ENCODE measurements at regions not wholly inside any gene's neighbourhood (a gene's known extent, or its start where the extent isn't known, plus 50 kb on each side); places are given as distances from the start of the nearest gene placed in this dataset.

DNA sequence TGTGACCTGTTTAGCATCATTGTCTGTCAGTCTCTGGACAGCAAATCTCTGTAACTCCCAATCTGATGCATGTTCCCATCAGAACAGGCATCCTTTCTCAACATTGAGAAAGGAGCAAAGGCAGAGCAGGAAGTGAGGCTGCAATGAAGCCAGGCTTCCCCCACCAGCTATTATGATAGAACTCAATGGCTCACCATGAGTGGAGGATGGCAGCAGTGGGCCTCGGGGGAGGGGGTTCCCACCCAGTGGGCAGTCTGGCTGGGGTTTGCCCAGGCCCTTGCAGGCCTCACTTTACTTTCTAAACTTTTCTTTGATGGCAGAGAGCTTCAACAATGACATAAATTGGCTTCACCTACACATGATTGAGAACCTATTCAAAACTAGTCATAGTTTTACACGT is 240.6 kb upstream of the CXCR4 start:
- TF ChIP-seq, protein P1, sequence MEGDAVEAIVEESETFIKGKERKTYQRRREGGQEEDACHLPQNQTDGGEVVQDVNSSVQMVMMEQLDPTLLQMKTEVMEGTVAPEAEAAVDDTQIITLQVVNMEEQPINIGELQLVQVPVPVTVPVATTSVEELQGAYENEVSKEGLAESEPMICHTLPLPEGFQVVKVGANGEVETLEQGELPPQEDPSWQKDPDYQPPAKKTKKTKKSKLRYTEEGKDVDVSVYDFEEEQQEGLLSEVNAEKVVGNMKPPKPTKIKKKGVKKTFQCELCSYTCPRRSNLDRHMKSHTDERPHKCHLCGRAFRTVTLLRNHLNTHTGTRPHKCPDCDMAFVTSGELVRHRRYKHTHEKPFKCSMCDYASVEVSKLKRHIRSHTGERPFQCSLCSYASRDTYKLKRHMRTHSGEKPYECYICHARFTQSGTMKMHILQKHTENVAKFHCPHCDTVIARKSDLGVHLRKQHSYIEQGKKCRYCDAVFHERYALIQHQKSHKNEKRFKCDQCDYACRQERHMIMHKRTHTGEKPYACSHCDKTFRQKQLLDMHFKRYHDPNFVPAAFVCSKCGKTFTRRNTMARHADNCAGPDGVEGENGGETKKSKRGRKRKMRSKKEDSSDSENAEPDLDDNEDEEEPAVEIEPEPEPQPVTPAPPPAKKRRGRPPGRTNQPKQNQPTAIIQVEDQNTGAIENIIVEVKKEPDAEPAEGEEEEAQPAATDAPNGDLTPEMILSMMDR (IDR thresholded peaks at IDR 0.05; ENCODE audit: low read depth, low read length), result no peak
- no peak overlapping the region for H3K4me3 ChIP-seq (ENCODE audit: low read depth, low read length)
- DNase-seq (ENCODE audit: low read depth, low spot score), result no peak
- in situ Hi-C loops (cut with HindIII; ENCODE audit: low sequenced_read_pairs), result no loop called here

DNA sequence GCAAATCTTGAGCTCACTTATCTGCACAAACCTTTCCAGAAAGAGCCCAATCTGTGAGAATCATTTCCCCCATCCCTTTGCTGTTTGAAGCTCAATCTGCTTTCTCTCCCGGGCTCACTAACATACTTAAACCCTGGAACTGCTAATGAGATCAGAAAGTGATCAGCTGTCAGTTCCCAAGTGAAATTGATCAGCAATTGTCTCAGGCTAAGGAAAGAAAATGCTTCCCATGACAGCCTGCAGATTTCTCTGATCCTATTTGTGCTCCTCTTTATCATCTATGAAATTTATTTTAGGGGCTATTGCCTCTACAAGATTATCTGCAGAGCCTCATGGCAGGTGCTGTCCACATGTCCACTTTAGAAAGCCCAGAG is 239.0 kb upstream of the CXCR4 start:
- DNase-seq (ENCODE audit: low read depth, low spot score), result no peak
- H3K4me3 ChIP-seq (ENCODE audit: low read depth, low read length), result no peak overlapping the region
- TF ChIP-seq, protein P1 (IDR thresholded peaks at IDR 0.05; ENCODE audit: low read depth, low read length), result no peak
- in situ Hi-C loops (cut with HindIII; ENCODE audit: low sequenced_read_pairs), result no loop called here

DNA sequence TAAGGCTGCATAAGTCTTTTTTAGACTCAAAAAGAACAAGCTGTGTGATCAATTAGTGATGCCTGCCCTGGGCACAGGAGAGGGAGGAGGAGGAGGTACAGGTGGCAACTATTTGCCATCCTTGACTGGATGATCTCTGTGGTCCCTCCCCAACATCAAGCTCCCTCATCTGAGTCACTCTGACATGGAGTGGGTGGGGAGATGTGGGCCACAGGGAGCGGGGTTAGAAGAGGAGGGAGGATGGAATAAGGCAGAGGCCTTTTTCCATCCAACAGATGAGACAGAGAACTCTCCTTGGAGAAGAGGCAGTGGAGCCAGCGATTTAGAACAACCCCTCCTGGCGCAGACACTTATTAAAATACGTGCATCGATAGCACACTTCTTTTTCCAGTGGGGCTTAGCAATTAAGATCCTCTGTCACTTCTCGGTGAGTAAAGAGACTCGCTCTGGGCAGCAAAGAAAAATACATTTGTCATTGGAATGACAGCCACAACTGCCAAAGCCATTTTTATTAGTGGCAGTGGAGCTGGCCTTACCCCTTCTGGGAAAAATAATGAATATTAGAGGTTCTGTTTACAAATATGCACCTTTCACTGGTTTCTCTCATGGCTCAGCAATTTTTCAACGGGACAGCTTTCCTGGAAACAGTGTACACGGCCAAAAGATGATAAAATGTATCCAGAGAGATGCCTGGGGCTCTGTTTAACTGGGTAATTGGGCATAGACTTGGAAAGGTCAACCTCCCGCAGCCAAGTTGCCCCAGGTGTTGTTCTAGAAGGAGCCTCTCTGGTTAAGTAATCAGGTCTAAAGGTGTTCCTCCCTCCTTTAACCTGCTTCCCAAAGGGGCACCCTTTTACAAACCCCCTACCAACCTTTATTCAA is 238.4 kb upstream of the CXCR4 start:
- in situ Hi-C loops (cut with HindIII; ENCODE audit: low sequenced_read_pairs), result no loop called here
- no peak overlapping the region for H3K4me3 ChIP-seq (ENCODE audit: low read depth, low read length)
- TF ChIP-seq, protein P1 (IDR thresholded peaks at IDR 0.05; ENCODE audit: low read depth, low read length), result no peak
- no peak for DNase-seq (ENCODE audit: low read depth, low spot score)

DNA sequence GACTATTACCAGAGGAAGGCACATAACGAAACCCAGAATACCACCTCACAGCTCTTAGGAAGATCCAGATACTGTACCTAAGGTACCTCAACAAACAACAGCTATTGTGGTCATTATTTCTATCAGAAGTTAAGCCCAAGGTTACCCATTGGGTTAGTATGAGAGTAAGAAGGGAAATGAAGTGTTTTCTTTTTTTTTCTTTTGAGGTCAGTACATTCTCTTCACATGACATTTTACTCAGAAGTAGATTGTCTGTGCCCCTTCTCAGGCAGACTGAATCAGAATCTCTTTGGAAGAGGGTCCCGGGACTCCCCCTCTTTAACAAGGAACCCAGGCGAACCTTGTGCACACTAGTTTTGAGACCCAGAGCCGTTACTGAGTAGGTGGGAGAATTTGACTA is 233.7 kb upstream of the CXCR4 start:
- no peak overlapping the region for H3K4me3 ChIP-seq (ENCODE audit: low read depth, low read length)
- TF ChIP-seq, protein P1 (IDR thresholded peaks at IDR 0.05; ENCODE audit: low read depth, low read length), result no peak
- DNase-seq (ENCODE audit: low read depth, low spot score), result no peak
- in situ Hi-C loops (cut with HindIII; ENCODE audit: low sequenced_read_pairs), result no loop called here

DNA sequence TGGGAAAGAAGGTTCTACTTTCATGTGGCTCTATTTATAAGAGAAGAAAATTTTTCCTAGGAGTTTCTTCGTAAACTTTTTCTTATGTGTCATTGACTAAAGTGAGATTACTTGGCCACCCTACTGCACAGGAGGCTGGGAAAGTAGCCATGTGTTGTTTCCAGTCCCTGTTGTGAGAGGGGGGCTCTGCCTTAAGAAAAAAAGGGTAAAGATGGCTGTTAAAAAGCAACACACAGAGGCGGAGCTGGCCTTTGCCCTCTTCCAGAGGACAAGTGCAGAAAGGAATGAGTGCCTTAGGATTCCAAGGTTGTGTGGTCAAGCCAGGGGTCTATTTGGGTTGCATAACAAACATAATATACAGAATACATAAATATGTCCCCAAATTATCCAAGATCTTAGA is 230.0 kb upstream of the CXCR4 start:
- DNase-seq (ENCODE audit: low read depth, low spot score), result no peak
- TF ChIP-seq, protein P1 (IDR thresholded peaks at IDR 0.05; ENCODE audit: low read depth, low read length), result no peak
- in situ Hi-C loops (cut with HindIII; ENCODE audit: low sequenced_read_pairs), result no loop called here
- no peak overlapping the region for H3K4me3 ChIP-seq (ENCODE audit: low read depth, low read length)

DNA sequence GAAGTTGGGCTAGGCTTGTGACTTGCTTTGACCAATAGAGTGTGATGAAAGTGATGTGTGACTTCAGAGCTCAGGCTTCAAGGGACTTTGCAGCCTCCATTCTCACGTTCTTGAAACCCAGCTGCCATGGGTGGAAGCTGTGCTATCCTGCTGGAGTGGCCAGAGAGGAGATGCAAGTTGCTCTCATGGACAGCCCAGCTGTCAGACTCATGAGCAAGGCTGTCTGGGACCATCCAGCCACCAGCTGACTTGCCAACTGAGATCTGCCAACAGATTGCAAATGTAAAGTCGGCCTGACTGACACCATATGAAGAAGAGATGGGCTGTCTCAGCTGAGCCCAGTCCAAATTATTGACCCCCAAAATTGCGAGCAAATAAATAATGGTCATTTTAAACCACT is 226.4 kb upstream of the CXCR4 start:
- DNase-seq (ENCODE audit: low read depth, low spot score), result no peak
- H3K4me3 ChIP-seq (ENCODE audit: low read depth, low read length), result no peak overlapping the region
- TF ChIP-seq, protein P1 (IDR thresholded peaks at IDR 0.05; ENCODE audit: low read depth, low read length), result no peak
- in situ Hi-C loops (cut with HindIII; ENCODE audit: low sequenced_read_pairs), result no loop called here

Data from astrocyte of the spinal cord (primary cell).